ENCODE measurements at regions not wholly inside any gene's neighbourhood (a gene's known extent, or its start where the extent isn't known, plus 50 kb on each side); places are given as distances from the start of the nearest gene placed in this dataset.
"Not testable (repeated sequence)": the region's sequence is repeated elsewhere in the genome, so short reads cannot be mapped to it uniquely, and the experiment has no call there.

DNA sequence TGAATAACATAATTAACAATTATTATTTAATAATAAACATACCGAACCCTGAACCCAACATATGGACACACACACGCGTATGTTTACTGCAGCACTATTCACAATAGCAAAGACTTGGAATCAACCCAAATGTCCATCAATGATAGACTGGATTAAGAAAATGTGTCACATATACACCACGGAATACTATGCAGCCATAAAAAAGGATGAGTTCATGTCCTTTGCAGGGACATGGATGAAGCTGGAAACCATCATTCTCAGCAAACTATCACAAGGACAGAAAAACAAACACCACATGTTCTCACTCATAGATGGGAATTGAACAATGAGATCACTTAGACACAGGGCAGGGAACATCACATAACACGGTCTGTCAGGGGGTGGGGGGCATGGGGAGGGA lies 333.5 kb downstream of the KIF20B start:
- DNase-seq, result not testable (repeated sequence)

DNA sequence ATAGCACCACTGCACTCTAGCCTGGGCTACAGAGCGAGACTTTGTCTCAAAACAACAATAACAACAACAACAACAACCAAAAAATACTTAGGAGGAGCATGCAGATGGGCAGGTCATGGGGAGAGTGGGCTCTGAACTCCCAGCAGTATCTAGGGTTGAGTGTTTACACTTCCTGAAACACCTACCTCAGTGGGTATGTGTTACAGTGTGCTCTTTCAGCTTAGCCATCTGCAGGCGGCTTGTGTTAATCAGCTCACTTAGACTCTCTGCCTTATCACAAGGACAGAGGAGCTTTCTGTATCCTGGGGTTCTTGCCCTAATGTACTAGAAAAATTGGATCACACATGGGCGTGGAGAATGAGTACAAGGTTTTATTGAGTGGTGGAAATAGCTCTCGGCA lies 340.2 kb downstream of the KIF20B start:
- no peak for DNase-seq

DNA sequence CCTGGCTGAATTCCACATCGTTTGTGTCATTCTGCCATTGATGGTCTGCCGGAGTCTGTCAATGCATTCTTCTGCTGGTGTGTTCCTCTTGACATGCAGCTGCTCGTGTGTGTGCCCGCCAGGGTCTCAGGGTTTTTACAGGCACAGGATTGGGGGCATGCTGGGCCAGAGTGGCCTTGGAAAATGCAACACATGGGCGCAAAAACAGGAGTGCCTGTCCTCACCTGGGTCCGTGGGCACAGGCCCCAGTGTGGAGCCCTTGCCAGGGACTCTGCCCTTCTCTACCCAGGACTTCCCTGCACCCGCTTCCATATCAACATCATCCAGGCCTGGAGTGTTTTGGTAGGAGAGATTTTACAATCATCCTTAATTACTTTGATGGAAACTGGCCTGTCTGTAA lies 340.7 kb downstream of the KIF20B start:
- no peak for DNase-seq

DNA sequence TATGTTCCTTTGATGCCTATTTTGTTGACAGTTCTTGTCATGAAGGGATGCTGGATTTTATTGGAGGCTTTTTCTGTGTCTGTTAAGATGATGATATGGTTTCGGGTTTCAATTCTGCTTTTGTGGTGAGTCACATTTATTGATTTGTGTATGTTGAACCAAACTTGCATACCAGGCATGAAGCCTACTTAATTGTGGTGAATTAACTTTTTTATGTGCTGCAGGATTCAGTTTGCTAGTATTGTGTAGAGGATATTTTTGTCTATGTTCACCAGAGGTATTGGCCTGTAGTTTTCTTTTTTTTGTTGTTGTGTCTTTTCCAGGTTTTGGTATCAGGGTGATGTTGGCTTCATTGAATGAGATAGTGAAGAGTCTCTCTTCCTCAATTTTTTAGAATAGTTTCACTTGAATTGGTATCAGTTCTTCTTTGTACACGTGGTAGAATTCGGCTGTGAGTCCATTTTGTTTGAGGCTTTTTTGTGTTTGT lies 345.9 kb downstream of the KIF20B start:
- no peak for DNase-seq

DNA sequence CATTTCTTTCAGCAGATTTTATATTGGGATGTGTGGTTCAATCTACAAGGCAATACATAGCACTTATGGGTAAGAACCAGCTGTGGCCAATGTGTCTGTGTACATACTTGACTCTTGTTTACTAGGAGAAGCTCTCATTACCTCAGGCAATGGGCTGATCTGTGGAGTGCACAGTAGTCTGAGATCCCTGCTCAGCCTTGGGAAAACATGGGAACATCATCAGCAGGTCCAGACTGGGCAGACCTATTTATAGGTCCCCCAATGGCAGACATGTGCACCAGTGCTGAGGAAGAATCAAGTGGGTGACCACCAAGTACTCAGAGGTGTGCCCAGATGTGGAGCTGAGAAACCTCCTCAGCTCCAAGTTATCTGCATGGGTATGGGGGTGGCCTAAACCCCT lies 349.7 kb downstream of the KIF20B start:
- DNase-seq, result peak; percentile 75

DNA sequence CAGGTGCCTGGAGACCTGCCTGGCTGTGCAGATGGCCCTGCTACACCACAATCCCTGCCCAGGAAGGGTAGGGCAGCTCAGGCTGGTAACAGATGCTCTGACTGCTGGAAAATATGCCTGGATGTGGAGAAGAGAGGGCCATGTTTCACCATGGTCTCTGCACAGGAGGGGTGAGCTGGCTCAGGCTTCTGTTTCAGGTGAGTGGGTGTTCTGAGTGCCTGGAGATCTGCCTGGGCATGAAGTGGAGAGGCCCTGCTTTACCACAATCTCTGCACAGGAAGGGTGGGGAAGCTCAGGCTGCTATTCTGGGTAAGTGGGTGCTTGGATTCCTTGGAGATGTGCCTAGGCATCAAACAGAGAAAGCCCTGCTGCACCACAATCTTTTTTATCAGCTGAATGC lies 350.1 kb downstream of the KIF20B start:
- DNase-seq, result peak; percentile 20

DNA sequence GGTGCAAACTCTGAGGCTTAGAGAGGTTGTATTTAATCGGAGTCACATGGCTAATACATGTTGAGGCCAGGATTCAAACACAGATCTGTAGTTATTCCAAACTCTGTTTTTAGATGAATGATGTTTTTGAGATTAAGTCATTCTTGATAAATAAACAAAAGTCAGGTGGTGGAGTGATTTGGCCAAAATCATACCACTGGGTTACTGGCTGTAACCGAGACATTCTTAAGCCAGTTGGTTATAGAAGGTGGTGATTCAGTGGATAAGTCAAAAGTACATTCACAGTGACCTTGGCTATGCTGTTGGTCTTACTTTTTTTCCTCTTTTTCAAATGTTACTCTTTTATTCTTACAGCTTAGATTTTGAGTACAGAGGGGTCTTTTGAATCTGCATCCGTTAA lies 361.4 kb downstream of the KIF20B start:
- DNase-seq, result no peak

DNA sequence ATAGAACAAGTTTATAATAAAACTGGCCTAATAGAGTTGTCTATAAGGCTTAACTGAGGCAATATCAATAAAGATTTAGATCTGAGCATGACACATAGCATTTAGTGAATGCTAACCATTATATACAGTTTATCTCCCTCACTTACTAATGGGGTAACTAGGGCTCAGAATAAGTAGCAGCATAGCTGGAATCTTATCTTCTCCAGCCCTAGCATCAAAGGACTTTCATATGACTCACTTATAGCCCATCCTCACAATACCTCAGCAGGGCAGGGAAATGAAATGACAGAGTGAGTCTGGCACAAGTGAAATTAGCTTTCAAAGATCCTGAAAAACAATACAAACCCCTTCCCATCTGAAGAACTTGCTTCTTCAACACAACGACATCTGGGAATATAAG lies 362.9 kb downstream of the KIF20B start:
- no peak for DNase-seq

DNA sequence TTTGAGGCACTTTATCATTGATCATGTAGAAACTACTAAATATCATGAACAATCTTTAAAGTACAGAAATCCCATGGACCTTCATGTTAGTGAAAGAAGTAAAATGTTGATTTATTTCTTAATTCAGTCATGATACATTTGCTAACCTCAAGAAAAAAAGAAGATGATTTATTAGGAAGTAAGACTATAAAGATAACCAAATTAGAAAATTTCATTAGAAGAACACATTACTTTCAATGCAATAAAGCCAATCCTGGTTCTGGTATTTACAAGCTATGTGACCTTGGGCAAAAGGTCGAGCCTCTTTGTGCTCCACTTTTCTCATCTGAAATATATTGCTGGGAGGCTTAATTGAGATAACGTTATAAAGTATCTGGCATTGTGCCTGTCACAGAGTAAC lies 365.0 kb downstream of the KIF20B start:
- DNase-seq, result no peak

DNA sequence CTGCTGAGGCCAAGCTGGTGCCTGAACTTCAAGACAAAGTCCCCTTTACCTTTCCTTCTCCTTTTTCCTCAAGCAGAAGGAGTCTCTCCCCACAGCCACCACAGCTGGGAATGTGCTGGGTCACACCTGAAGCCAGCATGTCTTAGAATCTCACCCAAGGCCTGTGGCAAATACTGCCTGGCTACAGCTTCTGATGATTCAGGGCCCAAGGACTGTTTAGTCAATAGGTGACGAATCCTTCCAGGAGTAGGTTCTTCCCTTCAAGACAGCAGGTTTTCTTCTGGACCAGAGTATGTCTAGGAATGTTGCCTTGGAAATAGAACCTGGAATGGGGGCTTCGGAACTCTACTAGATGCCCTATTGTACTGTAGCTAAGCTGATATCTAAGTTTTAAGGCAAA lies 374.6 kb downstream of the KIF20B start:
- DNase-seq, result no peak

DNA sequence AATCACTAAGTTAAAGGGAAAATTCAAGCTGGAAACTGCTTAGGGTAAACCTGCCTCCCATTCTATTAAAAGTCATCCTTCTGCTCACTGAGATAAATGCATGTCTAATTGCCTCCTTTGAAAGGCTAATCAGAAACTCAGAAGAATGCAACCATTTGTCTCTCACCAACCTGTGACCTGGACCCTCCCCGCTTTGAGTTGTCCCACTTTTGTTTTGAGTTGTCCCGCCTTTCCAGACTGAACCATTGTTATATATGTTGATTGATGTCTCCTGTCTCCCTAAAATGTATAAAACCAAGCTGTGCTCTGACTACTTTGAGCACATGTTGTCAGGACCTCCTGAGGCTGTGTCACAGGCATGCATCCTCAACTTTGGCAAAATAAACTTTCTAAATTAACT lies 378.4 kb downstream of the KIF20B start:
- no peak for DNase-seq

DNA sequence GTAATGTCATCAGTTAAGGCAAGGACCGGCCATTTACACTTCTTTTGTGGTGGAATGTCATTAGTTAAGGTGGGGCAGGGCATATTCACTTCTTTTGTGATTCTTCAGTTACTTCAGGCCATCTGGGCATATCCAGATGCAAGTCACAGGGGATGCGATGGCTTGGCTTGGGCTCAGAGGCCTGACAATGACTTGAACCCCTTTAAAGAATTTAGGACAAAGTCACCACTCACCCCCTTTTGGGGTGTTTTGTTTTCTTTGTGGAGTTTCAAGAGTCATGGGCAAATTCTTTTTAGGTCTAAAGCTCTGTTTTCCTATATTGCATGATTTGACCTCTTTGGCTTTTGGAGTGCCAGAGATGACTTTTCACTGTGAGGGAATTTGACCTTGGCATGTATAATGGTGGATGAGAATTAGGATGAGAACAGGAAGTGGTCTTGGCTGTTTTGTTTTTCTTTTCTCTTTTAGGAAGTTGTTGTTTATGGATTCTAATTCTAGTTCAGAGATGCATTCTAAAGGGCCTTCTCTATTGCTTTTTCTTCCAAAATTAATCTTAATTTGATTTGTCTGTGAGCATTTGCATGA lies 385.3 kb downstream of the KIF20B start:
- not testable (repeated sequence) for DNase-seq

DNA sequence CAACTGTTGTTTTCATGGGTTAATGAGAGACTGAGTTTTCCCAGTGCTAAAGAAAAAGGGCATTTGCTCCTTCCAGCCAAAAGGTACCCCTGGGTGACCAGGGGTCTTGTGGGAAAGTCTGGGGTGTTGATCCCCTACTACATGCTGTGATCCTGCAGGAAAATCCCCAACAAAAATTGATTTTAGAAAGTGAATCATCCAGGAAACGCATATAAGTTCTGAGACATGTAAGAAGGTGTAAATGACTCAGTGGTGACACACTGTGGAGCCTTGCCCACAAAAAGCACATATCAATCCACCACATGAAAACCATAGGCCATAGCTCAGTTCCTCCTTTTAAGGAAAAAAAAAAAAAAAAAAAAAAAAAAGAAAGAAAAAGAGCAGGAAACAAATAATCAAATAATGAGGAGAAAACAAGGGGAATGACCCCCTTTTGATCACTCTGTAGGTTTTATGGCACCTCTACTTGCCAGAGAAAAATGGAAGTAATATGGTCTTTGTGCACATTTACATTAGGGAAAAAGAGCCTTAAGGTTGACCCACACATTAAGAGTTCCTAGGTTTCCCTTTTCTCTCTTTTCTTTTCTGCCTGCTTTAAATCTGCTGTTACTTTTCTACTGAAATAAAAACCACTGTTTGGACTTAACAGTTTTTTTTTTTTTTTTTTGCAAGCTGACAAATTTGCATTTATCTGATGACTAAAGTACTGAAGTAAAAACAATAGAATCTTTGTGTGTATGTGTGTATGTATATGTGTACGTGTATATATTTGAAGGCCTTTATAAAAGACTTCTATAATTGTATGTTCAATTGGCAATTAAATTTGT lies 386.0 kb downstream of the KIF20B start:
- DNase-seq, result no peak

DNA sequence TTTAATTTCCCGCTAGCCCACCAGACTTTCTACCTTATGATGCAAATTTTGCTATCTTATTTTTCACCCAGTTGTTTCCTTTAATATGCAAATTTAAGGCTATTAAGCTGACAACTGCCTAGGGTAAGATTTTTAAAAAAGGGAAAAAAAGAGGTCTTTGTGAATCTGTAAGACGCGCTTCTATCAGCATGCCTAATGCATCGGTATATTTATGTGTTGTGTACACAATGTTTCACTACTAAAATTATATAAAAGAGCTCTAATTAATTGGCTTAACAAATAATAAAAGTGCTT lies 386.6 kb downstream of the KIF20B start:
- no peak for DNase-seq

DNA sequence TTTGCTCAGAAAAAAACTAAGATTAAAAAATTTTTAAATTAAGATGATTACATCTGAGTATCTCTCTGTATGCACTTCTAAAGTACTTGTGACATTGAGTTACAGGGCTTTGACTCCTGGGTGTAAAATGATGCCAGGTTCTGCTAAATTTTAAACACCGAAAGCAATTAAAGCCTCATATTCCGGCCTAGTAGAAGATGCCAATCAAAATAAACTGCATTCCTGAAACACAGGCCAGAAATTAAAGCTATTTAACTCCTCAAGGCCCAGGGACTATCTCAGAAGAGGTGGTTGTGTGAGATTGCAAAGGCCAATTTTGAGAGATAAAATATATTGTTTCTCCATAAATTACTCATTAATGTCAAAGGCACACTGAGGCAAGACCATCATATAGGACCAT lies 388.3 kb downstream of the KIF20B start:
- no peak for DNase-seq

DNA sequence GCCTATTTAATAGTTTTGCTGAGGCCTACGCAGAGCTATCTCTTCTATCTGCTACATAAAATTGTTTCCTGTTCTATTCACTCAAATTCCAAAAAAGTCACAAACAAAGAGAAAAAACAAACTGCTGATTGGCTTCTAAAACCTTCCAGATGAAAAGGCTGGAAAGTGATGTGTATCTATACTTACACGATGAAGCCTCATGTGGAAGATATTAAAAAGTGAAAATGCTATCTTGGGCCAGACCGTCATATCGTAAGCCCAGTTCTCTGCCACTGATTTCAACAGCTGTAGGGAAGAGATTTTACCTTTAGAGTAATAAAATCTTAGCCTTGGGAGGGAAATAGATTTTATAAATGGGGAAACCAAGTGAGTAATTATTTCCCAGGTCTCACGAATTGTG lies 394.8 kb downstream of the KIF20B start:
- DNase-seq, result no peak

DNA sequence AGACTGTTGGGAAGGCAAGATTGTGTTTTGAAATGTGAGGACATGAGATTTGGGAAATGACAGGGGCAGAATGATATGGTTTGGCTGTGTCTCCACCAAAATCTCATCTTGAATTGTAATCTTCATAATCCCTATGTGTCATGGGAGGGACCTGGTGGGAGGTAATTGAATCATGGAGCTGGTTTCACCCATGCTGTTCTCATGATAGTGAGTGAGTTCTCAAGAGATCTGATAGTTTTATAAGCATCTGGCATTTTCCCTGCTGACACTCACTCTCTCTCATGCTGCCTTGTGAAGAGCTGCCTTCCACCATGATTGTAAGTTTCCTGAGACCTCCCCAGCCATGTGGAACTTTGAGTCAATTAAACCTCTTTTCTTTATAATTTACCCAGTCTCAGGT lies 406.2 kb downstream of the KIF20B start:
- DNase-seq, result not testable (repeated sequence)

DNA sequence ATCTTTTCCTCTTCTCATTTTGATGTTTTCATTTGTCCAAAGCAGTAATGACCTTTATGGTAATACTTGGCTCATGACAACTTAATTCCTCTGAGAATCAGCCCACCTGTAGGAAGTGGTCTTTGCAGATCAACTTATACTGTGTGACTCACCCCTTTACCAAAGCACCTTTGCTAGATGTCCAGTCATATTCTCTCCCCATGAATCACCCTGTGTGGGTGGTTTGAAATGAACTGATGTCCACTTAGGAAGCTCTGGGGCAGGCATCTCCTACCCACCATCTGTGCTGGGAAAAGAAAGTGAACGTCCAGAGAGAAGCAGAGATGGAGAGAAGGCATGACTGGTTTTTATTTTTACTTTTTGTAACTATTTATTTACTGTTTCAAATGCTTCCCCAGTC lies 410.3 kb downstream of the KIF20B start:
- no peak for DNase-seq

DNA sequence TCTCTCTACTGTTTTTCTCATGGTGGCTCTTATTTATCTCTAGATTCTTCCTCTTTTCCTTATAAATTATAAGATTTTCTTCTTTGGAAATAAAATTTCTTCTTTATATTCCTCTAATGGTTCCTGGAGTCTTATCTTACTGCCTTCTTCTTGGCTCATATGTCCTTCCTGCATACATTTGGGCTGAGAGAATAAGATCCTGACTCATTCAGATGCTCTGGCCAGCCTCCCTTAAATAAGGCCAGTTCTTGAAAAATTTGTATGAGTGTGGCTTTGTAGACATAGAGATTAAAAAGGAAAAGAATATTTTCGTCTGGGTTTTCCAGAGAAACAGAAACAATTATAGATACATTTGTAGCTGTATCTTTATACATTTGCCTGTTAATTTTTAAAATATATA lies 411.3 kb downstream of the KIF20B start:
- DNase-seq, result no peak

DNA sequence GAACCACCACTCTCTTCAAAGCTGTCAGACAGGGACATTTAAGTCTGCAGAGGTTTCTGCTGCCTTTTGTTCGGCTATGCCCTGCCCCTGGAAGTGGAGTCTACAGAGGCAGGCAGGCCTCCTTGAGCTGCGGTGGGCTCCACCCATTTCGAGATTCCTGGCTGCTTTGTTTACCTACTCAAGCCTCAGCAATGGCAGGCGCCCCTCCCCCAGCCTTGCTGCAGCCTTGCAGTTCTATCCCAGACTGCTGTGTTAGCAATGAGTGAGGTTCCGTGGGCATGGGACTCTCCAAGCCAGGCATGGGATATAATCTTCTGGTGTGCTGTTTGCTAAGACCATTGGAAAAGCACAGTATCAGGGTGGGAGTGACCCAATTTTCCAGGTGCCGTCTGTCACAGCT lies 417.2 kb downstream of the KIF20B start:
- DNase-seq, result not testable (repeated sequence)

DNA sequence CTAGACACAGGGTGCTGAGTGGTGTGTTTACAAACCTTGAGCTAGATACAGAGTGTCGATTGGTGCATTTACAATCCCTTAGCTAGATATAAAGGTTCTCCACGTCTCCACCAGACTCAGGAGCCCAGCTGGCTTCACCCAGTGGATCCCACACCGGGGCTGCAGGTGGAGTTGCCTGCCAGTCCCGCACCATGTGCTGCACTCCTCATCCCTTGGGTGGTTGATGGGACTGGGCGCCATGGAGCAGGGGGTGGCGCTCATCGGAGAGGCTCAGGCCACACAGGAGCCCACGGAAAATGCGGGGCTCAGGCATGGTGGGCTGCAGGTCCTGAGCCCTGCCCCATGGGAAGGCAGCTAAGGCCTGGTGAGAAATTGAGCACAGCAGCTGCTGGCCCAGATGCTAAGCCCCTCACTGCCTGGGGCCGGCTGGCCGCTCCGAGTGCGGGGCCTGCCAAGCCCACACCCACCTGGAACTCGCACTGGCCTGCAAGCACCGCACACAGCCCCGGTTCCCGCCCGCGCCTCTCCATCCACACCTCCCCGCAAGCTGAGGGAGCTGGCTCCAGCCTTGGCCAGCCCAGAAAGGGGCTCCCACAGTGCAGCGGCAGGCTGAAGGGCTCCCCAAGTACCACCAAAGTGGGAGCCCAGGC lies 418.4 kb downstream of the KIF20B start:
- not testable (repeated sequence) for DNase-seq

DNA sequence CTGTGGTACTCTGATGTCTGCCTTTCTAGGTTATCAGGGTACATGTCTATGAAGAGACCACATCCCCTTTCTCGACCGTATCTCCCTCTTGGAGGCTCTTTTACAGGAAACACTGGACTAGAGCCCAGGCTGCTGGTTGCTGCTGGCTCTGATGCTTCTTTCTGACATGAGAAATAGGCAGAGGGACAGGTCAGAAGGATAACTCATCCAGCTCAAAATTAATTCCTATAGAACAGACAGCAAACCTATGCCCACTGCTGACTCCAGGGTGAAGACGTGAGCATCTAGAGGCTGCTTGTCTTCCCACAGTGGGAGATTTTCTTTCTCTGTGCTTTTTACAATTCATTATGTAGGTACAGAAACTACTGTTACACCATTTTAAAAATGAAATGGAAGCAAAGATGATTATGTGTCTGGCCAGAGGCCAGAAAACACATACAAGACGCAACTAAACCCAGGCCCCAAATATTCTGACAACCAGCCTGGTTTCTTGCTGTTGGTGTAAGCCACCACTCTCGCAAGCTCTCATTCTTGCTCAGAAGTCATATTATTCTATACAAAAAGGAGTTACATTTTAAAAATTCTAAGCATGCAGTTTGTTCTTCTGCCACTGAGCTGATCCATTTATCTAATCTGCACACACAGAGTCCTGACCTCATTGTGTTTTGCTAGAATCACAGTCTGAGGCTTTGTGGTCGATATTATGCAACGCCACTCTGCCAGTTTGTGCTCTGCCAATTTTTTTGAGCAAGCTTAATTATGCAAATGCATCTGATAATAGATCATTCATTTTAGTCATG lies 424.3 kb downstream of the KIF20B start:
- DNase-seq, result no peak

DNA sequence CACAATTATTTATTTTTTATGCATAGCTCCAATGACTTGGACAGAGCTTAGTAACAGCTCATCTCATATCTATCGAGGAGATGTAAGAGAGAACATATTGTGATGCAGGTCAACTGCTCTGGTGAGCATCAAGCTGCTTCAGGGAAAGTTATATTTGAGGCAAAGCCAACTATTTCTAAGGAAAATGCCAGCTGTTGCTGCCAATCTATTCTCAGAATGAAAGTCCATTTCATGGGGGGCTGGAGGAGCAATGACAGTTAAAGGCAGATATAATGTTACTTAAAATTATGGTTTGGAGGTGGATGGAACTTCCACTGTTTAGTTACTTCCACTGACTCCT lies 424.8 kb downstream of the KIF20B start:
- DNase-seq, result no peak

Data from NCI-H2029 (cell line).